ENCODE measurements at regions not wholly inside any gene's neighbourhood (a gene's known extent, or its start where the extent isn't known, plus 50 kb on each side); places are given as distances from the start of the nearest gene placed in this dataset.
A peak's percentile ranks its signal among the peaks of the same experiment; 100 is the strongest.

- no peaks in the 10 kb centered on the region for H3K4me1 ChIP-seq
- no peak overlapping the region for H3K27ac ChIP-seq
- no peaks in the 10 kb centered on the region for H3K36me3 ChIP-seq
- TF ChIP-seq CTCF (IDR thresholded peaks at IDR 0.05) (no peak), POLR2AphosphoS5 (IDR thresholded peaks at IDR 0.05; ENCODE audit: insufficient read depth in 1 of 2, low read depth in 1 of 2) (no peak), POLR2A (IDR thresholded peaks at IDR 0.05) (no peak)
- no peak overlapping the region for H3K4me3 ChIP-seq
- H3K27me3 ChIP-seq = no peaks in the 10 kb centered on the region
- DNase-seq (ENCODE audit: extremely low spot score in 2 of 2) = no peak
- intact Hi-C loops (cut with DNase I) = no loop called here
- no peaks in the 10 kb centered on the region for H3K9me3 ChIP-seq
Measured at GRCh38 chr5:1730487-1730847, 69.2 kb downstream of the MRPL36 start.

- H3K4me3 ChIP-seq = no peak overlapping the region
- H3K4me1 ChIP-seq = no peaks in the 10 kb centered on the region
- intact Hi-C loops (cut with DNase I) = no loop called here
- no peaks in the 10 kb centered on the region for H3K36me3 ChIP-seq
- no peak overlapping the region for H3K27ac ChIP-seq
- H3K9me3 ChIP-seq = no peaks in the 10 kb centered on the region
- H3K27me3 ChIP-seq = no peaks in the 10 kb centered on the region
- DNase-seq (ENCODE audit: extremely low spot score in 2 of 2) = peak; percentile 56 to 82
- TF ChIP-seq POLR2A (IDR thresholded peaks at IDR 0.05) (no peak), CTCF (IDR thresholded peaks at IDR 0.05) (no peak), POLR2AphosphoS5 (IDR thresholded peaks at IDR 0.05; ENCODE audit: insufficient read depth in 1 of 2, low read depth in 1 of 2) (no peak)
Measured at GRCh38 chr5:1729641-1730486, 69.8 kb downstream of the MRPL36 start.

- Histone ChIP-seq H3K27ac (no peak overlapping the region), H3K4me3 (no peak overlapping the region), H3K9me3 (no peaks in the 10 kb centered on the region), H3K4me1 (no peaks in the 10 kb centered on the region), H3K27me3 (no peaks in the 10 kb centered on the region), H3K36me3 (no peaks in the 10 kb centered on the region)
- intact Hi-C loops (cut with DNase I) = no loop called here
- no peak for TF ChIP-seq POLR2A (IDR thresholded peaks at IDR 0.05)
- TF ChIP-seq CTCF (IDR thresholded peaks at IDR 0.05) = no peak
- no peak for TF ChIP-seq POLR2AphosphoS5 (IDR thresholded peaks at IDR 0.05; ENCODE audit: insufficient read depth in 1 of 2, low read depth in 1 of 2)
- DNase-seq (ENCODE audit: extremely low spot score in 2 of 2) = peak in 1 of 2 donors; percentile 70
Measured at GRCh38 chr5:1728846-1729245, 70.8 kb downstream of the MRPL36 start.

- peak in 1 of 2 donors; percentile 67 for DNase-seq (ENCODE audit: extremely low spot score in 2 of 2)
- no peaks in the 10 kb centered on the region for H3K9me3 ChIP-seq
Measured at GRCh38 chr5:1727571-1727970, 72.1 kb downstream of the MRPL36 start.

More at GRCh38 chr5:1727571-1727970, 72.1 kb downstream of the MRPL36 start:
- Histone ChIP-seq H3K36me3 (no peaks in the 10 kb centered on the region), H3K4me1 (no peaks in the 10 kb centered on the region), H3K27ac (no peak overlapping the region), H3K27me3 (no peaks in the 10 kb centered on the region), H3K4me3 (no peak overlapping the region)
- no peak for TF ChIP-seq POLR2AphosphoS5 (IDR thresholded peaks at IDR 0.05; ENCODE audit: insufficient read depth in 1 of 2, low read depth in 1 of 2)
- TF ChIP-seq POLR2A (IDR thresholded peaks at IDR 0.05) = no peak
- TF ChIP-seq CTCF (IDR thresholded peaks at IDR 0.05) = no peak
- intact Hi-C loops (cut with DNase I) = no loop called here
